HG03432 (cell line): ENCODE measurements at regions not wholly inside any gene's neighbourhood (a gene's known extent, or its start where the extent isn't known, plus 50 kb on each side); places are given as distances from the start of the nearest gene placed in this dataset.
"Not testable (repeated sequence)": the region's sequence is repeated elsewhere in the genome, so short reads cannot be mapped to it uniquely, and the experiment has no call there.

Source experiments
- ATAC-seq: cut with Tn5 transposase; IDR thresholded peaks from one replicate; pipeline ENCODE4 v1.9.1; 2021; ENCODE audit warnings: mild to moderate bottlenecking, moderate library complexity; ENCODE audit not compliant: unreplicated experiment

DNA sequence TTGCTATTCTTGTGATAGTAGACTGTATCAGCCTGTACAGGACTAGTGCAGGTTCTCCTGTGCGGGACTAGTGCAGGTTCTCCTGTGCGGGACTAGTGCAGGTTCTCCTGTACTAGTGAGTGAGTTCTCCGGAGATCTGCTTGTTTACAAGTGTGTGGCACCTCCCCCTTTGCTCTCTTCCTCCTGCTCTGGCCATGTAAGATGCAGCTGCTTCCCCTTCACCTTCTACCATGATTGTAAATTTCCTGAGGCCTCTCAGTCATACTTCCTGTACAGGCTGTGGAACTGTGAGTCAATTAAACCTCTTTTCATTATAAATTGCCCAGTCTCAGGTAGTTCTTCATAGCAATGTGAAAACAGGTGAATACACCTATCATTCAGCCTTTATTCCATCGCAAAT lies 289.6 kb downstream of the TEX29 start:
- ATAC-seq: no peak

DNA sequence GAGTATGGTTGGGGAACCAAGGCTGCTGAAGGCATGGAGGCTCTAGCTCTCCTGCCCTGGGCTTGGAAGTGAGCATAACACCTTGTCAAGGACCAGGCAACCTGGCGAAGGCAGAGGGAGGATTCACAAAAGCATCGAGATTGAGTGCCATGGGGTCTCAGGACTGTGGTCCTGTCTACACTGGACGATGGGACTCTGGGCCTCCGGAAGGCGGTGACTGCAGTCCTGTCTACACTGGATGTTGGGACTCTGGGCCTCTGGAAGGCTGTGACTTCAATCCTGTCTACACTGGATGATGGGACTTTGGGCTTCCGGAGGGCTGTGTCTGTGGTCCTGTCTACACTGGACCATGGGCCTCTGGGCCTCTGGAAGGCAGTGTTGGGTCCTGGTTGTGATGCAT lies 290.4 kb downstream of the TEX29 start:
- no peak for ATAC-seq

DNA sequence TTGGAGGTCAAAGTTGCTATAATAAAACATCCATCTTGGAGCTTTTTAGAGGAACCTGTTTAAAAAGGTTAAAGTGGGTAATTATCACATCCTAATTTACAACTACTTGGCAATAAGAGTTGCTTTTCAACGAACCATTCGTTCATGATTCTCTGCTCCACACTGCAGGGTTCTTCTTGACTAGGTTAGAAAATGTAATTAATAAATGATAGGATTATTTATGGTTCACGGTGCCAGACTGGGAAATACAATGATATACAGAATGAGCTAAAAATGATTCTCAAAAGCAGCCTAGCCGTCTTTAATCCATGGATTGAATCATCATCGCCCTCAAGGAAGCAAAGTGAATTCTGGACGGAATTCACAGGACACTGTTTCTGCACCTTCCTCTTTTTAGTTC lies 291.2 kb downstream of the TEX29 start:
- ATAC-seq: no peak

DNA sequence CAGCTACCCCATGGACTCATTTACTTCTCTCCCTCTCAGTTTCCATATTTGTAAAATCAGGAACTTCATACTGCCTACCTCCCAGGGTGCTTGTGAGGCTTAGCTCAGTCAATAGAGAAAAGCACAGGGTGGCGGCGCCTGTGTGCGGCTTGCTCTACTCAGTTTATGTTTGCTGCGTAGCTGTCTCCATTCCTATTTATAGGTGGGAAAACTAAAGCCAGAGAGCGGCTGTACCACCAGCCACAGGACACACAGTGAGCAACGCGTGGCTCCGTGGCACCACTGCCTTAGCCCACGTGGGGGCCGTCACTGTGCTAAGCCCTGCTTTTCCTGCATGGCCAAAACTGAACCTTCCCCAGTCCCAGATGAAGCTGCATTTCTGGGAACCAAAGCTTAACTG lies 292.4 kb downstream of the TEX29 start:
- ATAC-seq: no peak

DNA sequence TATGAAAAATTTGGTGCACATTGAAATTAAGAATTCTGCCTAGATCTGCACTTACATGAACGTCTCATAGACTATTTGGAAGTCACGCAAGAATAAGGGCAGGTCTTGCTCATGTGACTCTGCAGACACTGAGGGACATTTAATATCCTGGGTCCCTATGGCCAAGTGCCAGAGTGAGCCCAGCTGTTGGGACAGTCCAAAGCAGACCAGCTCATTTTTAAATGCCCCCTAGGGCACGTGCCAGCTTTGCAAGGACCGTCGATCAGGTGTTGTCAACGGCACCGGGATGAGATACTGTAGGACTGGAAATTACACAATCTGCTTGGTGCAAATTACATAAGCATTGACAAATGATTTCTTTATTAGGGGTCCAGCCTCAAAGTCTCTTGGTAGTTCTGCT lies 293.6 kb downstream of the TEX29 start:
- no peak for ATAC-seq

DNA sequence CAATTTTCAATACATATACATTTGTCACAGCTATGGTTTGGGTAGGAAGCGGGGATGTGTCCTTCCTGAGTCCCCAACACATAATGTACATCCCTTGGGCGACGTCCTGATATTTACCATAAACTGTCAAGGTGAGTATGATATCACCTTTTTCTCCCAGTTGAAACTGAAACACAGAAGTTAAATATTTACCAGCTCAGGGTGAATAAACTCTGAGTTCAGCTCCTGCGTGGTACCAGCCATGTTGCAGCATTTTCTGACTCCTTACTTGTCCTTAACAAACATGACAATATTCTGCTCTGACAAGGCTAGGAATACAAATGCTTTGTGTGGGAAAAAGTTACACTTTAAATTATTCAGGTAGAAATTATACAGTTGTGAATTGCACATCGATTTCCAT lies 294.2 kb downstream of the TEX29 start:
- no peak for ATAC-seq

DNA sequence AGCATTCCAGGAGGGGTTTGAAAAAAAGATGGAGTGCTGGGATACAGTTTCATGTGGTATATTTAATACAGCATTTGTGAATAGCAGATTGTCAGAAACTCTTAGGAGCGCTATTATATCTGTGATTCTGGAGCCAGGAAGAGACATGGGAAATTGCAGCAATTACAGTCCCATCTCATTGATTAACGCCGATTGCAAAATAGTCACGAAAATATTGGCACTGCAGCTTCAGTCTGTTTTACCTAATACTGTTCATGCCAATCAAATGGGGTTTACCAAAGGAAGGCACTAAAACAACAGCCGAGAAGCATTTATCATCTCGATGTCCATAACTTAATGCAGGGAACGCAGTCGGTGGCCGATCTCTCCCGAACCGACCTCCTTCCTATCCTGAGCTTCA lies 295.8 kb downstream of the TEX29 start:
- no peak for ATAC-seq

DNA sequence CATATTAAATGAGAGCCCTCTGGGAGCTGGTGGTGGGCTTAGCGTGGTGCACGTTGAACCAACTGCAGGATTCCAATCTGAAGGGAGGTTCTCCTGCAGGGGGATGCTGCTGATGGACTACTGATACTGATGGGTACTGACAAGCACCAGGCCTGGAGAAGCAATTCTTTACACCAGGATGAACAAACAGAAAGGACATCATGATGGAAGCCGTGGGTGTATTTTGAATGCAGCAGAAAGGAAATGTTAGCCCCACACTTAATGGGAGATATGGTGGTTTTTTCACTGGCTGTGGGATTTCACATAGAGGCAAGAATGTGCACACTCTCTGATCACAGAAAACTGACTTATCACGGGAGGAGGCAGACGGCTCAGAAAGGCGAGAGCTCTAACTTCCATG lies 299.7 kb downstream of the TEX29 start:
- no peak for ATAC-seq

DNA sequence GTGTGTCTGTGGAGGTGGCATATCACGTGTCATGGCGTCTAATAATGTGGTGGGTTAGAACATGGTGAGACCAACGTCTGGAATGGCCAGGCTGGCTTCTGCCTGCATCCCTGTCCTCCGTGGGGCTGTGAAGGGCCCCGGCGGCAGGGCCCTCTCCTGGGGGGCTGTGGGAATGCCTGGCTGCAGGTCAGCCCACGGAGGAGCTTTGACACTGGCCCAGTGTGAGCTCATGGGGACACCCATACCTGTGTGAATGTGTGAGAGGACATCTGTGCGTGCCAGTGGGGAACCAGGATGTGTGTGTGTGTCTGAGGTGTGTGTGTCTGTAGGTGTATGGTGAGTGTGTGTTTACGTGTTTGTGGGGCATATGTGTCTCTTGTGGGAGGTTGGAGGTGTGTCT lies 300.1 kb downstream of the TEX29 start:
- ATAC-seq: no peak

DNA sequence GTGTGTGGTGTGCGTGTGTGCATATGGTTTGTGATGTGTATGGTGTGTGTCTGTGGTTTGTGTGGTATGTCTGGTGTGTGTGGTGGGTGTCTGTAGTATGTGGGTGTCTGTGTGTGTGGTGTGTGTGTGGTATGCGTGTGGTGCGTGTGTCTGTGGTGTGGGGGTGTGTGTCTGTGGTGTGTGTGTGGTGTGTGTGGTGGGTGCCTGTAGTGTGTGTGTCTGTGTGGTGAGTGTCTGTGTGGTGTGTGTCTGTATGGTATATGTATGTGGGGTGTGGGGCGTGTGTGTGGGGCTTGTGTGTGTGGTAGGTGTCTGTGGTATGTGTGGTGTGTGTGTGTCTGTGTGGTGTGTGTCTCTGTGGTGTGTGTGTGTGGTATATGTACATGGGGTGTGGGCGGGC lies 300.7 kb downstream of the TEX29 start:
- ATAC-seq: no peak

DNA sequence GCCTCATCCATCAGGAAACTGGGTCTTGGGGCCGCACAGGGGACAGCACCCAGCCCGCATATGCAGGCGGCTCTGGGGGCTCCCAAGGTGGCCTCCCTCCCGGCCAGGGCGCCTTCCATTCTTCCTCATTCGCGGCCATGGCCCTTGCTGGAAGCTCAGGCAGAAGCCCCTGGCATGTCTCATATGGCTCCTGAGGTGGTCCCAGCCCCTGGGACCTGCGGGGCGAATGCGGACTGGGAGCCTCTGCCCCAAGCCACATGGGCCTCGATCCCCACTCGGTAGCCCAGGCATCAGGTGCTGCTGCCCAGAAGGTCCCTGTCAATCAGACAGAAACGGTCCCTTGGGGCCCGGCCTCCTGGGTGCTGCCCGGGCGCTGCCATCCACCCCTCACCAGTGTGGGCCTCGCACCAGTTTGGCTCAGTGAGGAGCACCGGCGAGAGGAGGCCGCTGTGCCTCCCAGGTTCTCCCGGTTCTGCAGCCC lies 301.6 kb downstream of the TEX29 start:
- ATAC-seq: no peak

DNA sequence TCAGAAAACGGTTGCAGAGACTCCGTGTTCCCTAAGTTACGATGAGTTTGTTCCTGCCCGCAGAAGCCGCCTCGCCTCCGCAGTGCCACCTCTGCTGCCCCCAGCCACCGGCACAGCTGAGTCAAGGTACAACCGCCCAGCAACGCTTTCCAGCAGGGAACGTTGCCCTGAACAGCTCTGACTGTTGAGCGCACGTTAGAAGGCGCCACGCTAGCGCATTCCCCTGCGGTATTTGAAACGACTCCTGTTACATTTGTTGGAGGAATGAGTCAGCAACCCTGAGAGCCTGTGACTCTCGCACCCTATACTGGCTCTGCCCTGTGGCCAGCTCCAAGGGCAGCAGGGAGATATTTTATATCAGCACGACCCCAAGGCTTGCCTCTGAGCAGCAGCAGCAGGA lies 302.8 kb downstream of the TEX29 start:
- no peak for ATAC-seq

DNA sequence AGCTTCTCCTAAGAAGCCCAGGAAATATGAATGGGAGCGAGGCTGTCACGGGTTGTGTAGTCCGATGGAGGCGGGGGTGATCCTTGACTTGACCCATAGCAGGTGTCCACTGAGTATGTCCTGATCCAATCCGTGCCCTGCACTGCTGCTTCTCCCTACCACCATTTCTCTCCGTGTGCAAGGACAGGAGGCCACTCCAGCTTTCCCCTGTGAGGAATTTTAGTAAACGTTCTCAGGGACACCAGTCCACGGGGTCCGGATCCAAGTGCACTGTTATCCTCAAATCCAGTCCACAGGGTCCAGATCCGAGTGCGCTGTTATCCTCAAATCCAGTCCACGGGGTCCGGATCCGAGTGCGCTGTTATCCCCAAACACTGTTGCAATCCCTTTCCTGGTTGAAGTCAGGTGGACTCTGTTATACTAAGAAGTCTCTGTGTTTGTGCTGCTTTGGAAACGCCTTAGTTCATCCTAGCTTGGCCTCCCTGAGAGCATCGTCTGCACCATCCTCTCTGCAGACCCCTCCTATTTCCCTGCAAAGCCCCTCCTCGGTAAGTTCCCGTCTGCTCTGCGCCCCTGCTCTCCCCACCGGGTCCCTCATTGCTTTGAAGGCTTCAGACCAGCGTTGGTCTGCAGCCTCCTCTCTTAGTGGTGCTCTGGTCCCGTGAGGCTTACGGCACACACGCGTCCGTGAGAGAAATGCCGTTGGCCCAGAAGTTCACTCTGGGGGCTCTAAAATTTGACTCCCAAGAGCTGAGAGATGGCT lies 303.5 kb downstream of the TEX29 start:
- ATAC-seq: no peak

DNA sequence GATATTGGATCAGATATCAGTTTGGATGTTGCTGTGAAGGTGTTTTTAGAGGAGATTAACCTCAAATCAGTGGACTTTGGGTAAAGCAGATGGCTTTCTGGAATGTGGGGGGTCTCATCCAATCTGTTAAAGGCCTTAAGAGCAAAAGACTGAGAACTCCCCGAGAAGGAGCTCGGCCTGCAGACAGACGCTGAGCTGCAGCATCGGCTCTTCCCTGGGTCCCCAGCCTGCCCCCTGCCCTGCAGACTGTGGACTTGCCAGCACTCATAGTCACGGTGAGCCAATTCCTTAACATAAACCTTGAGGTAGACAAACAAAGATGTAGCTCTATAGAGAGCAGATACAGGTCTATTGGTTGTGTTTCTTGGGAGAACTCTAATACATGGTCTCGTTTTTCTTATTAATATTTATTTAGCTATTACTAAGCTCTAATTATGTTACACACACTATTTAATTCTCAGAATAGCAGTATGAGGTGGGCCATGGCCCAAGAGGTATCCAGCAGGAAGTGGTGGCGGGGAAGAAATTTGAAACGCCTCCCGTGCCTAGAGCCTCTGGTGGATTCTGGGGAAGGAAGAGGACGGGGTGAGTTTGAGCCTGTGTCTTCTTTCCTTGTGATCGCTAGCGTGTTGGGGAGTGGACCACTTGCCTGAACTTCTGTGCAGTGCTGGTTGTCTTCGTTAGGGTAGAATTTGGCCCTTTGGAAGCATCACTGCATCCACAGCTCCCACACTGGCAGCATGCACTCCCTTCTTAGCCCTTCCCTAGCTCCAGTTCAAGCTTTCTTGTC lies 305.3 kb downstream of the TEX29 start:
- ATAC-seq: no peak

DNA sequence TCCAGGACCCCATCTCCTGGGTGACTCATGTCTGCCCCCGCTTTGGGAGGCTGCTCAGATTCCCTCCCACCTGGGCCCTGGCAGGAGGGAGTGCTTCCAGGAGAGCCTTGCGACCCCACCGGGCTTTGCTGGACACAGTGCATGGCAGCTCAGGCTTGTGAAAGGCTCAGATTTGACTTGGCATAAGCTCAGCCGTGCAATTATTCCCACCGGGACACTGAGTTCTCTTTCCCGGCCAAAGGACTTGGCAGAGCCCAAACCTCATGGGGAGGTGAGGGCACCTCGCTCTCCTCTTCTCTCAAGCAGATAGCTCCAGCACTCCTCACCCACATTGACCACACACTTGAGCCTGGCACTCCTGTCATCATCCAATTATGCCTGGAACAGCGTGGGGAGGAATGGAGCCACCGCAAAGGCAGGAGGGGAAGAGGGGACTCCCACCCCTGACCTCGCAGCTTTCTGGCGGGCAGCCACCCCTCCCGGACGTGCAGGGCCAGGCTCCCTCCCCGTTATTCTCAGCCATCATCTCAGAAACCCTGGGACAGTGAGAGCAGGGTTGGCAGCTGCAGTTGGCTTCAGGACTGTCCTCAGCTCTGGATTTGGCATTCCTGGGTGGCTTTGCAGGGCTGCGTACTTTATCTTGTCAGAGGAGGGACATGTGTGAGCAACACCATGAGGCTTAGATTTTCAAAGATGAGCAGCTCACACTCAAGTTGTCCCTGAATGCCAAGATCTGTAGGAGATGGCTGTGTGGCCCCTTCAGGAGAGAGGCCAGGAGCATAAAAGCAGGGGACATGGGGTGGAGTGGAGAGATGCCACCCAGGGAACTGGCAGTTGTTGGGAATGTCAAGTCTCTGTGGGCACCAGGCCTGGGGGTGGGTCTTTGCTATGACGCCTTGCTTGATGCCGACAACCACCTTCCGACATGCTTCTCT lies 306.2 kb downstream of the TEX29 start:
- no peak for ATAC-seq

DNA sequence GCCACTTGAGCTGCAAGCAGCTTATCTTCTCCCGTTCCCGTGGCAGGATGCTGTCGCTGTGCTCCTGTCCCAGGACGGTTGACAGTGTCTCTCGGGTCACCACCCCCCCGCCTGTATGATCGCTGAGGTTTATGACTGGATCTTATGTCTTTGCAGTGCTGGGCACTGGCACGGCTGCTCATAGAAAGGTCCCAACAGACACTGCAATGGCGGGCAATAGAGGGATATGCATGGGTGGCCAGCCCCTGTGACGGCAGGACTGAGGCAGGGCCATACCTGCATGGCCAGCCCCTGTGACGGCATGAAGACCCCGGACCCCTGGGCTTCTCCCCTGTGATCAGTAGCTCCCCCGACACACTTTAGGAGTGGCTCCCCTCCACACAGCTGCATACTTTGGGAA lies 307.2 kb downstream of the TEX29 start:
- ATAC-seq: no peak

DNA sequence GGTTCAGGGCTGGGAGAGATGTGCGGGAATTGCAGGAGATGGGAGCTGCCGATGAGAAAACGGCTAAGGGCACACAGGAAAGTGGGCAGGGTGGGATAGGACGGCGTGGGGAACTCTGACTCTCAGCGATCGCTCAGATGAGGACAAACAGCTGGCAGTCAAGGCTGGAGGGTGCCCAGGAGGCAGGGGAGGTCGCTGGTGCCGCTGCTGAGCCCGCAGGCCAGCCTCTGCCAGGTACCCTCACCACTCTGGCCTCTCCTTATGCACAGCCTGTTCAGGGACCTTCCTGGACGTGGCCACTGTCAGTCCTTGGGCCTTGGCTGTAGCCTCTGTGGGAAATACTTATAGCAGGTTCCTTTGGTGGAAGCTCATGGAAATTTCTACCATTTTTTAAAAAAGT lies 308.6 kb downstream of the TEX29 start:
- no peak for ATAC-seq

DNA sequence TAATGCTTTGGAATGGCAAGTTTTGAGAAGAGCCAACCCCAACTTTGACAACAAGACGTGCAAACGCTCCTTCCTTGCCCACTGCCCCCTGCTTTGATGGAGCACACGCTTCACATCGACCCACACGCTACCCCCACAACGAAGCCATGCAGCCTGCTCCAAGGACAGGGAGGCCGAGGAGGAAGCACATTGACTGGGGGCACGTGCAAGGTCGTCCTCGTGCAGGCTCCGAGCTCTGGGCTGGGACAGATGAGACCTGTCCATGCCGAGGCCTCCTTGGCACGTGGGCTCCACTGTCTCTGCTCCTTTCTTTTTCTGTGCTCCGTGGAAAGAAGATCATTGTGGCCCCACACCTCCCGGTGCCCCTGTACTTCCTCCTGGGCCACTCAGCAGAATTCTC lies 309.0 kb downstream of the TEX29 start:
- no peak for ATAC-seq

DNA sequence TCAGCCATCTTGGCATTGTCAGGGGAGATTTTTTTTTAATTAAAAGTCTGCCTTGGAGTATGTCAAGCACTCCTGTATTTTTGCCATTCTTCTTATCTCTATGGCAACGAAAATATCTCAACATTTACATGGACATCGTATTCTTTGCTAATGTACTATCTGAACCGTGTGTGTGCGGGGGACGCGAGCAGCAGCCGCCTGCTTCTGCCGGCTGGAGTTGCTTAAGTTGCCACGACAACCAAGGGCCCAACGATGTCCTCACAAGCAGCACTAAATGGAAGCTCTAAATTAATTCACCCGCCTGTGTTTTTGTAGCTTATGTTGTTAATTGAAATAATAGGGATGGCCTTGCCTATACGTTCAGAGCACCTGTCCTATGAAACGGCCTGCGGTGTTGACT lies 309.5 kb downstream of the TEX29 start:
- ATAC-seq: no peak

DNA sequence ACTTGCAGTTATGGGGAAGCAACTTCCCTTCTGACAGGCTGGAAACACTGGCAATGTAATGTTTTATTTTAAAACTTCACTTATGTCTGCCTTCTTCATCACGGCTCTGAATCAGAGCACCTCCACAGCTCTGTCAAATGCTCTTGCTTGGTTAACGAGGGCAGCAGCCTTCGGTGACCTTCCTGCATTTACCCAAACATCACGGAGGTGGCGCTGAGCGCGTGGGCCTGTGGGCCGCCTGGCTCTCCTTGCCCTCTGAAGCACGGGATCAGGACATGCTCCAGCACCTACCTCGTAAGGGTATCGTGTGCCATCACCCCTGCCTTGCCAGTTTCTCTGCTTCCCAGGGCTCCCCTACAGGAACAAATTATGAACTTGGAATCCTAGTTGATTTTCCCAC lies 310.0 kb downstream of the TEX29 start:
- ATAC-seq: no peak

DNA sequence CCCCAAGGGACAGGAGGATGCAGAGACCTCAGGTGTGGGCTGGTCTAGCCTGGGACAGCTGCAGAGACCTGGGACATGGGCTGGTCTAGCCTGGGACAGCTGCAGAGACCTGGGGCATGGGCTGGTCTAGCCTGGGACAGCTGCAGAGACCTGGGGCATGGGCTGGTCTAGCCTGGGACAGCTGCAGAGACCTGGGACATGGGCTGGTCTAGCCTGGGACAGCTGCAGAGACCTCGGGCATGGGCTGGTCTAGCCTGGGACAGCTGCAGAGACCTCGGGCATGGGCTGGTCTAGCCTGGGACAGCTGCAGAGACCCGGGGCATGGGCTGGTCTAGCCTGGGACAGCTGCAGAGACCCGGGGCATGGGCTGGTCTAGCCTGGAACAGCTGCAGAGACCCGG lies 310.8 kb downstream of the TEX29 start:
- ATAC-seq: not testable (repeated sequence)
